Activated CD4-positive, alpha-beta T cell treated with anti-CD3 and anti-CD28 coated beads for 36 hours (primary cell): ENCODE measurements at regions not wholly inside any gene's neighbourhood (a gene's known extent, or its start where the extent isn't known, plus 50 kb on each side); places are given as distances from the start of the nearest gene placed in this dataset.

Experiments used
- ATAC-seq: fragments of 200-7000 bp; cut with Tn5 transposase; one replicate; pipeline ENCODE4 v1.10.0; 2021; ENCODE audit warnings: mild to moderate bottlenecking, moderate library complexity
- CTCF ChIA-PET: fragments of 350-600 bp; sonication (Branson Sonifier 250); formaldehyde crosslinking; loops from one replicate; lab custom pipeline; 2021; ENCODE audit warnings: antibody characterized with exemption; lab: Charles Lee
- POLR2A ChIA-PET: fragments of 350-600 bp; sonication (Branson Sonifier 250); formaldehyde crosslinking; loops from one replicate; lab custom pipeline; 2021; ENCODE audit warnings: antibody characterized with exemption, inconsistent platforms; lab: Charles Lee
- DNase-seq: peaks from one replicate; pipeline ENCODE4 v3.0.0-alpha.2; 2020
- H3K27ac Mint-ChIP-seq: one replicate; pipeline ENCODE4 v1.8.0; 2021; ENCODE audit warnings: mixed read lengths
- H3K27me3 Mint-ChIP-seq: one replicate; pipeline ENCODE4 v1.8.0; 2021; ENCODE audit warnings: mixed read lengths
- H3K36me3 Mint-ChIP-seq: one replicate; pipeline ENCODE4 v1.8.0; 2021; ENCODE audit warnings: low read depth, mixed read lengths
- H3K4me1 Mint-ChIP-seq: one replicate; pipeline ENCODE4 v1.8.0; 2021; ENCODE audit warnings: mixed read lengths
- H3K4me3 Mint-ChIP-seq: one replicate; pipeline ENCODE4 v1.8.0; 2021; ENCODE audit warnings: mild to moderate bottlenecking, moderate library complexity, mixed read lengths
- H3K9me3 Mint-ChIP-seq: one replicate; pipeline ENCODE4 v1.8.0; 2021; ENCODE audit warnings: low read depth, mixed read lengths
- intact Hi-C, 2 experiments: fragments of 100-400 bp; cut with DNase I in 1 of 2; cut with micrococcal nuclease in 1 of 2; formaldehyde crosslinking; loops; one replicate each; pipeline versions ENCODE4 v1.14.2 to v1.15.1; 2022 to 2024; cut with DNase I, micrococcal nuclease

DNA sequence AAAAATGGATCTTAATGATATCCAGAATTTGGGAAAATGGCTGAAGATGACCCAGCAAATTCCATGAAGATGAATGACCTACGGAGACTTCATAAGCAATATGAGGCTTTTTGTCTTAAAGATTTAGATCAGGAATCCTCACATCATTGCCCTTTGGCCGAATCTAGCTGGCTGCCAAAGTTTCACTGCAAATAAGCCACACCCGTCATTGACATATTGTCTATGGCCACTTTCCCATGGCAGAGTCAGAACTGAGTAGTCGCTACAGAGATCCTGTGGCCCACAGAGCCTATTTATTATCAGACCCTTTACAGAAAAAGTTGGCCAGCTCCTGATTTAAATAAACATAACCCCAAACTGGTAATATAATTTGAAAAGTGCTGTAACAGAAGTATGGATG, 307.4 kb upstream of the RARB start:
- H3K4me1 Mint-ChIP-seq: no peaks in the 10 kb centered on the region
- H3K9me3 Mint-ChIP-seq: peaks cover 2% of the 10 kb centered on the region
- POLR2A ChIA-PET: no interaction called here
- no peak overlapping the region for H3K4me3 Mint-ChIP-seq
- no peak for DNase-seq
- no peak overlapping the region for H3K27ac Mint-ChIP-seq
- intact Hi-C loops: no loop called here
- H3K36me3 Mint-ChIP-seq: no peaks in the 10 kb centered on the region
- ATAC-seq: no peak
- H3K27me3 Mint-ChIP-seq: no peaks in the 10 kb centered on the region
- CTCF ChIA-PET: no interaction called here

DNA sequence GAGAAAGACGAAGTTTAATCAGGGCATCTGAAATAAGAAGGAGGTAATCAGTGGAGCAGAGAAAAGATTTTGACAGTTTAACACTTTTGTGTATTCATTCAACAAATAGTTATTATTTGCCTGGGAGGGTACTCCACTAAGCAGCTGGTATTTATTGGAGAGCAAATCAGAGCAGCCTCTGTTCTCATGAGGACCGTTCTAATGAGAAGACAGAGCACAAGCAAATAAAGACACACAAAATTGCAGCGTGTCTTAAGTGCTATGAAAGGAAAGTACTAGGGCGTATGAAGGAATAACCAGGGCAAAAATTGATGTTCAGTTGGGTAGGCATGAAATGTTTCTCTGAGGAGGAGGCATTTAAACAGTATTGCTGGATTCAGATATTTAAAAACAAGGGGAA, 302.9 kb upstream of the RARB start:
- POLR2A ChIA-PET: no interaction called here
- ATAC-seq: no peak
- intact Hi-C loops: no loop called here
- Mint-ChIP-seq H3K4me3 (no peak overlapping the region), H3K4me1 (no peaks in the 10 kb centered on the region), H3K27me3 (no peaks in the 10 kb centered on the region), H3K27ac (no peak overlapping the region), H3K36me3 (no peaks in the 10 kb centered on the region), H3K9me3 (peaks cover 15% of the 10 kb centered on the region)
- DNase-seq: no peak
- CTCF ChIA-PET: no interaction called here

DNA sequence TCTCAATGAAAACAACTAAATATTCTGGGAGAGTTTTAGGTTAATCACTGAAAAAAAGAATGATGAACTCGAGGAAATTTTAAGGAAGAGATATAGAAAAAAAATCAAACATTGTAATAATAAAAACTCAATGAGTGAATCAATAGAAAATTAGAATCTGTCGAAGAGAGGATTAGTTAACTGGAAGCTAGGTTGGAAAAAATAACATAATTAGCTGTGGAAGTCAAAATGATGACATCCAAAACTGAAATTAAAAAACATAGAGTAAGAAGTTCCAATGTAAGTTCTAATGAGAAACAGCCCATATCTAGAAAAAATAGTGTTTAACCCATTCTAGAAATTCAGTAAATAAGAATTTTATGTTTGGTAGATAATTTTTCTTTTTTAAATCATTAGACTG, 299.3 kb upstream of the RARB start:
- CTCF ChIA-PET: no interaction called here
- no peak for DNase-seq
- intact Hi-C loops: no loop called here
- Mint-ChIP-seq H3K27ac (no peak overlapping the region), H3K27me3 (no peaks in the 10 kb centered on the region), H3K36me3 (no peaks in the 10 kb centered on the region), H3K4me3 (no peak overlapping the region), H3K4me1 (no peaks in the 10 kb centered on the region), H3K9me3 (peaks cover 23% of the 10 kb centered on the region)
- POLR2A ChIA-PET: no interaction called here
- no peak for ATAC-seq

DNA sequence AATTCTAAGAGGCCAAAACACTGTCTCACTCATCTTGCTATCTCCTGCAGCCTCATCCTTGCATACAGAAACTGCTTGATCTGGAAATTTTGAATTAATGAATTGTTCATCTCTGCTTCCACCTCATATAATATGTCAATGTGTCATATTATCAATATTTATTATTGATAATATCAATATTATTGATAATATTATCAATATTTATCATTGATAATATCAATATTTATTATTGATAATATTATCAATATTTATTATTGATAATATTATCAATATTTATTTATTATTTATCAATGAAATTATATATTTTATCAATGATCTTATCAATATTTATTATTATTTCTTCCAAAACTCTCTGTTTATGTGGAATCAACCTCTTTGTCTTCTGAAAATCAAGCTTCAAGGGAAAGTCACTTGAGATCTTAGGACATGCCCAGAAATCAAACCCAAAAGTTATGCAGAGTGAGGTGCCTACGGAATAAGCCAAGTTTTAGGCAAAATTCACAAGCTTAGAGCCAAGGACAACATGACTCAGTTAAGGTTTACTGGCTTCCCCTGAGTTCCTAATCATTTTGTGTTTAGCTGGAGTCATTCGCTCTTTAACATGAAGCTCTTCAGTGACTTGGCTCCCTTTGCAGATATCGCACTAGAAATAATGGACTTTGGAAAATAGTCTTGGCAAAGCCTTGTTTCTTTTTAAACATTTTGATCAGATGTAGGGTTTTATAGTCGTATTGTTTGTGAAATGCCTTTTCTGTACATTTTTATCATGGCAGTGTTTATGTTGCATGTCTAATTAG, 297.1 kb upstream of the RARB start:
- ChIA-PET POLR2A (no interaction called here), CTCF (no interaction called here)
- Mint-ChIP-seq H3K9me3 (peaks cover 25% of the 10 kb centered on the region), H3K4me1 (no peaks in the 10 kb centered on the region), H3K4me3 (no peak overlapping the region), H3K36me3 (no peaks in the 10 kb centered on the region), H3K27me3 (no peaks in the 10 kb centered on the region), H3K27ac (no peak overlapping the region)
- no peak for ATAC-seq
- DNase-seq: no peak
- intact Hi-C loops: no loop called here

DNA sequence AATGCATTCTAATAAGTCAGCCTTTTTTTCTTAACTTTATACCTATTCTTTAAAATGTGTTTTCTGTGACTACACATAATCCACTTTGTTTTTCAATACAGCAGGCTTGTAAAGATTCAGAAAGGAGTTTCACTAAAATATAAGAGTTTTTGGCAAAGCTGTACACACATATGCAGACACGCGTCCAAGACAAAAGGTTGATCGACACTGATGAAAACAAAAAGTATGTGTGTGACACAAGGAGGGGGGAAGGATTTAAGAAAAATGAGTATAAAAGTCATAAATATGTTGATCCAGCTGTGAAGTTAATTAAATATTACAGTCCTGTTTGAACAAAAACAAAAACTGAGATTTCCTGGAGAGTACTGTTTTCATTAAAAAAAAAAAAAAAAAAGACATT, 294.5 kb upstream of the RARB start:
- H3K9me3 Mint-ChIP-seq: peaks cover 20% of the 10 kb centered on the region
- no peaks in the 10 kb centered on the region for H3K27me3 Mint-ChIP-seq
- no peak overlapping the region for H3K27ac Mint-ChIP-seq
- ChIA-PET CTCF (no interaction called here), POLR2A (no interaction called here)
- no peaks in the 10 kb centered on the region for H3K4me1 Mint-ChIP-seq
- H3K36me3 Mint-ChIP-seq: no peaks in the 10 kb centered on the region
- H3K4me3 Mint-ChIP-seq: no peak overlapping the region
- ATAC-seq (no peak), DNase-seq (no peak)
- intact Hi-C loops: no loop called here

DNA sequence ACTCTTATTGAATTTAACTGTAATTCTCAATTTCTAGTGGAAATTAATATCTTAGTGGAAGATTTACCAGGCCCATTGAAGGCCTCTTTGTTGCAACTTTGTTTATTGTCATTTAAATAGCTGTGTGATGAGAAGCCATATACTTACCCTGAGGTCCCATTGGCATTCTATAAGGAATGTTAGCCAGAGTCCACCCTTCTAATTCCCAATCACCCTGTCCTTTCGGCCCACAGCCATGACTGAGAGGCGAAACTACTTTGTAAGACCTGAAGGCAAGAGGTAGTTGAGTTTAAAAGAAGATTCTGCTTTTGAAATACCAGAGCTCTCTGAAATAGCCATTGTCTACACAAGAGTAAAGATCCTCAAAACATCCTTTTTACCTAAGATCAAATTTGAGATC, 290.5 kb upstream of the RARB start:
- no peak for DNase-seq
- Mint-ChIP-seq H3K4me1 (no peaks in the 10 kb centered on the region), H3K27me3 (no peaks in the 10 kb centered on the region), H3K27ac (no peak overlapping the region), H3K9me3 (peaks cover 10% of the 10 kb centered on the region), H3K36me3 (no peaks in the 10 kb centered on the region), H3K4me3 (no peak overlapping the region)
- ChIA-PET CTCF (no interaction called here), POLR2A (no interaction called here)
- ATAC-seq: no peak
- intact Hi-C loops: no loop called here

DNA sequence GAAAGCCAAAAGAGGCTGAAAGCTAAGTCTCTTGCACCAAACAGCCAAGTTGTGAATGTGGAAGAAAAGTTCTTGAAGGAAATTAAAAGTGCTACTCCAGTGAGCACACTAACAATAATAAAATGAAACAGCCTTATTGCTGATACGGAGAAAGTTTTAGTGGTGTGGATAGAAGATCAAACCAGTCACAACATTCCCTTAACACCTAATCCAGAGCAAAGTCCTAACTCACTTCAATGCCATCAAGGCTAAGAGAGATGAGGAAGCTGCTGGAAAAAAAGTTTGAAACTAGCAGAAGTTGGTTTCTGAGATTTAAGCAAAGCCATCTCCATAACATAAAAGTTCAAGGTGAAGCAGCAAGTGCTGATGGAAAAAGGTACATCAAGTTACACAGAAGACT, 288.8 kb upstream of the RARB start:
- H3K36me3 Mint-ChIP-seq: no peaks in the 10 kb centered on the region
- POLR2A ChIA-PET: interaction anchor here (0.6 kb wide), 1 partner anchor 44 kb away, joined by 4 read pairs; no protein-coding TSS in a partner anchor
- DNase-seq (no peak), ATAC-seq (no peak)
- H3K4me3 Mint-ChIP-seq: no peak overlapping the region
- peaks cover 10% of the 10 kb centered on the region for H3K9me3 Mint-ChIP-seq
- intact Hi-C loops: no loop called here
- H3K4me1 Mint-ChIP-seq: no peaks in the 10 kb centered on the region
- CTCF ChIA-PET: no interaction called here
- H3K27ac Mint-ChIP-seq: no peak overlapping the region
- no peaks in the 10 kb centered on the region for H3K27me3 Mint-ChIP-seq

DNA sequence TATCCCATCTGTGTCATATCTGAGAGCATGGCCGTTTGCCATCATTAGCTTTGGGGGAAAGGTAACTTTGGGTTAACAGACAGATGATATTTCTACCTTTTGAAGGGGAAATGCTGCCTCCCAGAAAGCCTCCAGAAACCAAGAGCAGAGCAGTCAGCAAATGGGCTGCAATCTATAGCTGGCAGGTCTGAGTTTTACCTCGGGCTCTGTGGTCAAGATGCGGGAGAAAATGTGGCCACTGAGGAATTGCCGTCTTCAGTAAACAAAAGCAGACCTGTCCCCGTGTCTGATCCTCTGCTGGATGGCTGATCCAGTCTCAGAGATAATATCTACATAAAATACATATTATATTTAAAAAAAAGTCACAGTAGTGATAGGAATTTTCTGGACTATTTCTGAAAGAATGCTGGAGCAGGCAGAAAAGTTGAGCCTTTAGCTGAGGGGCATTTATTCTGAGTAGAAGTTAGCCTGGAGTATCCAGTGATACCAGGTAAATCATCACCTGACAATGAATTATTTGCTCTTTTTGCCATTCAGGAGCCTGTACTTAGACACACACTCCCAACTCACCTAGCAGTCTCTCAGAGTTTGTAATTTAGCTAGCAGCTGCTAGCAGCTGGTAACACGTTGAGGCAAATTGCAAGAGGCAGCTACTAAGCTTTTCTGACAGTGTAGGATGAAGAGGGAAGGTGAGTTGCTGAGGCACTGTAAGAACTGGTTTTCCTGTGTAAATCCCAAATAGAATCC, 285.3 kb upstream of the RARB start:
- Mint-ChIP-seq H3K36me3 (no peaks in the 10 kb centered on the region), H3K27me3 (no peaks in the 10 kb centered on the region), H3K9me3 (peaks cover 6% of the 10 kb centered on the region), H3K4me3 (no peak overlapping the region), H3K27ac (no peak overlapping the region), H3K4me1 (no peaks in the 10 kb centered on the region)
- POLR2A ChIA-PET: no interaction called here
- CTCF ChIA-PET: interaction anchor here (0.8 kb wide), 1 partner anchor 974 kb away, joined by 3 read pairs; no protein-coding TSS in a partner anchor
- no peak for ATAC-seq
- DNase-seq: no peak
- intact Hi-C loops: no loop called here

DNA sequence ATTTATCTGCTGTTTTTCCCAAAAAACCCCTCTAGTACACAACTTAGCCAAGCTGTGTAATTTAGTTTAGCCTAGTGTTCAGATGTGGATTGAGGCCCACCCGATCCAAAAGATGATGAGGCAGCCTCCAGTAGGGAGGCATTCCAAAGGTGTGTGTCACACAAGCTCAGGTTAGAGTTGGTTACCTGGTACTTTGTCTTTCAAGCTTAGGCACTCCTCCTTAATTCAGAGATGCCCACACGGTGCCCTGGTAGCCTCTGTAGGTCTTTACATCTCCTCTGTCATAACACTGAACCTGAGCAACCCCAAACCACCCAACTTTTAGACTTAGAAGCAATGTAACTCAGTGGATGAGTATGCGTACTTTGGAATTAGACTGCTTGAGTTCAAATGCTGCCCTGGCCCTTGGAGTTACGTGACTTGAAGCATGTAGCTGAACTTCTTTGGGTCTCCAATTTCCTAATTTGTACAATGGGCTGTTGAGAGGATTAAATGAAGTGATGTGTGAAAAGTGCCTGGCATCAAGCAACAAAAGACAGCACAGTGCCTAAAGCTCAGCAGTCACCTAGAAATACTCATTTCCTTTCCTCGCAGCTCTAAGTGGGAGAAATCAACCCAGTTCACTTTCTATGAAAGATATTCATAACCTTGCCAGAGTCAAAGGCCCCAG, 284.6 kb upstream of the RARB start:
- ATAC-seq (no peak), DNase-seq (no peak)
- peaks cover 6% of the 10 kb centered on the region for H3K9me3 Mint-ChIP-seq
- POLR2A ChIA-PET: no interaction called here
- CTCF ChIA-PET: interaction anchor here (0.8 kb wide), 1 partner anchor 974 kb away, joined by 3 read pairs; no protein-coding TSS in a partner anchor
- H3K4me1 Mint-ChIP-seq: no peaks in the 10 kb centered on the region
- H3K36me3 Mint-ChIP-seq: no peaks in the 10 kb centered on the region
- H3K27me3 Mint-ChIP-seq: no peaks in the 10 kb centered on the region
- no peak overlapping the region for H3K27ac Mint-ChIP-seq
- H3K4me3 Mint-ChIP-seq: no peak overlapping the region
- intact Hi-C loops: no loop called here

DNA sequence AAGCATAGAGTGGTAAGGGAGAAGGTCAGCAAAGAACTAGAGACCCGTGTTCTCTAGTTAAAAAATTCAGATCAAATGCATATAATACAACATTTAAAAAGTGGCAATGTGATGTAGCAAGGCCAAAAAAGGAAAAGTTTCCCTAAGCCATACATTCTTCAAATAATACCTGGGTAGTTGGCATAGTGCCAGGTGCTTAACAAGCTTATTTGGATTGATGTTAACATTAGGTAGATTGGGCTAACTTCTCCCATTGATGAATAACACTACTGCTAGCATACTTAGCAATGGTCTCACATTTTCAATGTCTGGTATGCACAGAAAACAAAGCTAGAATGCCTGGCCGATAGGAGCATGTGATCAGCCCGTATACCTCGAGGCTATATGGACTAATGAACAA, 283.6 kb upstream of the RARB start:
- H3K9me3 Mint-ChIP-seq: peaks cover 4% of the 10 kb centered on the region
- no peaks in the 10 kb centered on the region for H3K36me3 Mint-ChIP-seq
- ChIA-PET CTCF (no interaction called here), POLR2A (no interaction called here)
- no peak overlapping the region for H3K27ac Mint-ChIP-seq
- no peak overlapping the region for H3K4me3 Mint-ChIP-seq
- ATAC-seq (no peak), DNase-seq (no peak)
- intact Hi-C loops: no loop called here
- H3K4me1 Mint-ChIP-seq: no peaks in the 10 kb centered on the region
- H3K27me3 Mint-ChIP-seq: no peaks in the 10 kb centered on the region

DNA sequence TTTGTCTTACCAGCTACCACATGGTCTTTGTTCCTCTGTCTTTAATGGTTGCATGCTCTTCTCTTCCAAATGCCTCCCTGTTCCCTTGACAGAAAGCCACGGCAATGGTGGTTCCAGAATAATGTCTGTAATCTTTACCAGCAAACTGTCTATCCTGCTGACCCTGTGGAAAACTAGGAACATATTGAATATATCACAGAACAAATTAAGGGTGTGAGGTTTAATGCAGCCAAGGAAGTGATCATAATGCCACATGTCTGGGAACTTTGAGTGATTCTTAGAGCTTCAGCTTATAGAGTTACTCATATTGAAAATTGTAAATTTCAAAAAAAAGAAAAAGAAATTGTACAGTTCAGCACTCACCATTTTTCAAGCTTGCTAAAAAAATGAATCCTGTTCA, 282.9 kb upstream of the RARB start:
- CTCF ChIA-PET: no interaction called here
- POLR2A ChIA-PET: no interaction called here
- DNase-seq: no peak

DNA sequence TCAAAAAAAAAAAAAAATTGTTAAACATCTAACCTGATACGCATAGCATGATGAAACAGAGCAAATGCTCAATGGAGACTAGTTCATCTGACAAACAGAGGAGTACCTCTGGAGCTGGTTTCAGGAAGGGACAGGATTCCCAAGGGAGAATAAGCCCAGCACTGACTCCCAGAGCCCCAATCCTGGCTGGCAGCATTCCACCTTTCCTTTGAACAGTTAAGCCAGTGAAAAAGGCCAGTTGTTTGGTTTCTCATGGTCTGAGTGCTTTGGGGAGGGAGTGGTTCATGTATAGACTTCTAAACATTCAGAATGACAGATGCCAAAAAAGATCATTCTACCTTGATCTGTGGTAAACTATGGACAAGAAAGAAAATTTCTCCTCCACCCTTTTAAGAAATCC, 277.9 kb upstream of the RARB start:
- no peak overlapping the region for H3K4me3 Mint-ChIP-seq
- H3K4me1 Mint-ChIP-seq: no peaks in the 10 kb centered on the region
- ChIA-PET CTCF (no interaction called here), POLR2A (no interaction called here)
- H3K9me3 Mint-ChIP-seq: peaks cover 4% of the 10 kb centered on the region
- no peaks in the 10 kb centered on the region for H3K27me3 Mint-ChIP-seq
- no peak for DNase-seq
- no peak for ATAC-seq
- H3K27ac Mint-ChIP-seq: no peak overlapping the region
- intact Hi-C loops: no loop called here
- no peaks in the 10 kb centered on the region for H3K36me3 Mint-ChIP-seq

More for the DNA sequence above, 282.9 kb upstream of the RARB start:
- Mint-ChIP-seq H3K4me3 (no peak overlapping the region), H3K9me3 (peaks cover 4% of the 10 kb centered on the region), H3K4me1 (no peaks in the 10 kb centered on the region), H3K36me3 (no peaks in the 10 kb centered on the region), H3K27me3 (no peaks in the 10 kb centered on the region), H3K27ac (no peak overlapping the region)
- intact Hi-C loops: no loop called here
- no peak for ATAC-seq
